GM20000 (cell line): ENCODE measurements at regions not wholly inside any gene's neighbourhood (a gene's known extent, or its start where the extent isn't known, plus 50 kb on each side); places are given as distances from the start of the nearest gene placed in this dataset.

ENCODE experiments used
- DNase-seq: peaks from one replicate; pipeline ENCODE4 v3.0.0; 2012; ENCODE audit warnings: low spot score
- CTCF ChIP-seq: IDR thresholded peaks from 2 replicates; pipeline ENCODE4 v1.5.1; 2012; ENCODE audit warnings: mild to moderate bottlenecking, control low read depth; ENCODE audit errors: extremely low read depth, missing control alignments

- no peak for DNase-seq
Measured at GRCh38 chr16:51085271-51085670, 65.8 kb downstream of the SALL1 start.

GRCh38 chr16:51084074-51084928 lies 66.8 kb downstream of the SALL1 start:
- DNase-seq: no peak
- TF ChIP-seq CTCF: no peak

More at GRCh38 chr16:51085271-51085670, 65.8 kb downstream of the SALL1 start:
- no peak for TF ChIP-seq CTCF

GRCh38 chr16:51072591-51072990 lies 78.5 kb downstream of the SALL1 start:
- no peak for DNase-seq
- no peak for TF ChIP-seq CTCF

- TF ChIP-seq CTCF: no peak
- no peak for DNase-seq
Measured at GRCh38 chr16:51071326-51071725, 79.7 kb downstream of the SALL1 start.

- DNase-seq: no peak
- no peak for TF ChIP-seq CTCF
Measured at GRCh38 chr16:51067352-51067751, 83.7 kb downstream of the SALL1 start.

GRCh38 chr16:51062039-51062438 lies 89.0 kb downstream of the SALL1 start:
- TF ChIP-seq CTCF: no peak
- no peak for DNase-seq

GRCh38 chr16:51061328-51061727 lies 89.7 kb downstream of the SALL1 start:
- TF ChIP-seq CTCF: no peak
- DNase-seq: no peak
